GM19025 (cell line): ENCODE measurements at regions not wholly inside any gene's neighbourhood (a gene's known extent, or its start where the extent isn't known, plus 50 kb on each side); places are given as distances from the start of the nearest gene placed in this dataset.

Experiments used
- ATAC-seq: cut with Tn5 transposase; IDR thresholded peaks from one replicate; pipeline ENCODE4 v1.9.1; 2021; ENCODE audit warnings: mild to moderate bottlenecking, low read depth, moderate library complexity; ENCODE audit not compliant: unreplicated experiment

- ATAC-seq: no peak
Measured at GRCh38 chr2:120453635-120453998, 107.7 kb downstream of the INHBB start.

GRCh38 chr2:120454654-120455385 is 108.9 kb downstream of the INHBB start:
- ATAC-seq: no peak

GRCh38 chr2:120455390-120455789 is 109.5 kb downstream of the INHBB start:
- ATAC-seq: no peak

GRCh38 chr2:120456867-120457266 is 110.9 kb downstream of the INHBB start:
- no peak for ATAC-seq

- no peak for ATAC-seq
Measured at GRCh38 chr2:120460511-120460910, 114.6 kb downstream of the INHBB start.

GRCh38 chr2:120461092-120461491 is 115.2 kb downstream of the INHBB start:
- ATAC-seq: no peak

GRCh38 chr2:120461546-120462537 is 115.9 kb downstream of the INHBB start:
- ATAC-seq: no peak

GRCh38 chr2:120463527-120463926 is 117.6 kb downstream of the INHBB start:
- no peak for ATAC-seq

GRCh38 chr2:120463996-120464395 is 118.1 kb downstream of the INHBB start:
- ATAC-seq: no peak

GRCh38 chr2:120464448-120464931 is 118.6 kb downstream of the INHBB start:
- ATAC-seq: no peak

GRCh38 chr2:120465012-120465700 is 119.2 kb downstream of the INHBB start:
- ATAC-seq: no peak

GRCh38 chr2:120465701-120465988 is 119.7 kb downstream of the INHBB start:
- no peak for ATAC-seq

GRCh38 chr2:120465989-120466703 is 120.2 kb downstream of the INHBB start:
- ATAC-seq: no peak

GRCh38 chr2:120466704-120467054 is 120.7 kb downstream of the INHBB start:
- ATAC-seq: no peak

- no peak for ATAC-seq
Measured at GRCh38 chr2:120468136-120468535, 122.2 kb downstream of the INHBB start.

- ATAC-seq: no peak
Measured at GRCh38 chr2:120469426-120469825, 123.5 kb downstream of the INHBB start.

GRCh38 chr2:120470041-120470965 is 124.4 kb downstream of the INHBB start:
- ATAC-seq: no peak

GRCh38 chr2:120471166-120471565 is 125.2 kb downstream of the INHBB start:
- no peak for ATAC-seq

- ATAC-seq: no peak
Measured at GRCh38 chr2:120472031-120472430, 126.1 kb downstream of the INHBB start.
